ENCODE measurements at regions not wholly inside any gene's neighbourhood (a gene's known extent, or its start where the extent isn't known, plus 50 kb on each side); places are given as distances from the start of the nearest gene placed in this dataset.
"Not testable (repeated sequence)": the region's sequence is repeated elsewhere in the genome, so short reads cannot be mapped to it uniquely, and the experiment has no call there.

GRCh38 chr6:12636336-12636735 lies 80.2 kb upstream of the PHACTR1 start:
- Mint-ChIP-seq H3K27me3 (peaks cover 48% of the 10 kb centered on the region), H3K4me3 (no peak overlapping the region), H3K4me1 (peaks cover 4% of the 10 kb centered on the region), H3K27ac (no peak overlapping the region), H3K9me3 (peaks cover 3% of the 10 kb centered on the region), H3K36me3 (ENCODE audit: low read depth) (no peaks in the 10 kb centered on the region)
- ATAC-seq (replicated peaks): no peak

GRCh38 chr6:12637960-12638641 lies 78.5 kb upstream of the PHACTR1 start:
- Mint-ChIP-seq H3K4me1 (peaks cover 4% of the 10 kb centered on the region), H3K4me3 (no peak overlapping the region), H3K36me3 (ENCODE audit: low read depth) (no peaks in the 10 kb centered on the region), H3K27ac (no peak overlapping the region), H3K9me3 (peaks cover 3% of the 10 kb centered on the region), H3K27me3 (peaks cover 40% of the 10 kb centered on the region)
- ATAC-seq (replicated peaks): peak; percentile 65

GRCh38 chr6:12640438-12640837 lies 76.1 kb upstream of the PHACTR1 start:
- no peaks in the 10 kb centered on the region for H3K9me3 Mint-ChIP-seq
- no peak overlapping the region for H3K27ac Mint-ChIP-seq
- H3K27me3 Mint-ChIP-seq: peaks cover 23% of the 10 kb centered on the region
- peaks cover 4% of the 10 kb centered on the region for H3K4me1 Mint-ChIP-seq
- no peak overlapping the region for H3K4me3 Mint-ChIP-seq
- ATAC-seq (replicated peaks): no peak
- H3K36me3 Mint-ChIP-seq (ENCODE audit: low read depth): no peaks in the 10 kb centered on the region

GRCh38 chr6:12641785-12642184 lies 74.8 kb upstream of the PHACTR1 start:
- not testable (repeated sequence) for ATAC-seq (replicated peaks); H3K4me1 Mint-ChIP-seq; H3K36me3 Mint-ChIP-seq (ENCODE audit: low read depth); H3K9me3 Mint-ChIP-seq; H3K27ac Mint-ChIP-seq; H3K4me3 Mint-ChIP-seq
- peaks cover 12% of the 10 kb centered on the region for H3K27me3 Mint-ChIP-seq

GRCh38 chr6:12645941-12646340 lies 70.6 kb upstream of the PHACTR1 start:
- peaks cover 3% of the 10 kb centered on the region for H3K27me3 Mint-ChIP-seq
- no peak overlapping the region for H3K4me3 Mint-ChIP-seq
- no peaks in the 10 kb centered on the region for H3K36me3 Mint-ChIP-seq (ENCODE audit: low read depth)
- no peak overlapping the region for H3K27ac Mint-ChIP-seq
- no peaks in the 10 kb centered on the region for H3K9me3 Mint-ChIP-seq
- H3K4me1 Mint-ChIP-seq: no peaks in the 10 kb centered on the region
- ATAC-seq (replicated peaks): no peak

GRCh38 chr6:12648171-12648570 lies 68.4 kb upstream of the PHACTR1 start:
- ATAC-seq (replicated peaks): no peak
- H3K27me3 Mint-ChIP-seq: peaks cover 3% of the 10 kb centered on the region
- no peak overlapping the region for H3K4me3 Mint-ChIP-seq
- no peak overlapping the region for H3K27ac Mint-ChIP-seq
- H3K9me3 Mint-ChIP-seq: no peaks in the 10 kb centered on the region
- no peaks in the 10 kb centered on the region for H3K4me1 Mint-ChIP-seq
- H3K36me3 Mint-ChIP-seq (ENCODE audit: low read depth): no peaks in the 10 kb centered on the region

GRCh38 chr6:12649325-12649724 lies 67.2 kb upstream of the PHACTR1 start:
- no peaks in the 10 kb centered on the region for H3K27me3 Mint-ChIP-seq
- H3K36me3 Mint-ChIP-seq (ENCODE audit: low read depth): no peaks in the 10 kb centered on the region
- ATAC-seq (replicated peaks): no peak

GRCh38 chr6:12653486-12653885 lies 63.1 kb upstream of the PHACTR1 start:
- Mint-ChIP-seq H3K27ac (no peak overlapping the region), H3K27me3 (no peaks in the 10 kb centered on the region), H3K4me3 (no peak overlapping the region), H3K9me3 (no peaks in the 10 kb centered on the region), H3K4me1 (no peaks in the 10 kb centered on the region), H3K36me3 (ENCODE audit: low read depth) (no peaks in the 10 kb centered on the region)
- ATAC-seq (replicated peaks): no peak

More at GRCh38 chr6:12649325-12649724, 67.2 kb upstream of the PHACTR1 start:
- Mint-ChIP-seq H3K4me3 (no peak overlapping the region), H3K4me1 (no peaks in the 10 kb centered on the region), H3K9me3 (no peaks in the 10 kb centered on the region), H3K27ac (no peak overlapping the region)

GRCh38 chr6:12654107-12654506 lies 62.5 kb upstream of the PHACTR1 start:
- ATAC-seq (replicated peaks): no peak
- Mint-ChIP-seq H3K36me3 (ENCODE audit: low read depth) (no peaks in the 10 kb centered on the region), H3K4me3 (no peak overlapping the region), H3K27ac (no peak overlapping the region), H3K4me1 (no peaks in the 10 kb centered on the region), H3K9me3 (no peaks in the 10 kb centered on the region), H3K27me3 (no peaks in the 10 kb centered on the region)

- Mint-ChIP-seq H3K27me3 (no peaks in the 10 kb centered on the region), H3K36me3 (ENCODE audit: low read depth) (no peaks in the 10 kb centered on the region), H3K27ac (no peak overlapping the region), H3K4me1 (no peaks in the 10 kb centered on the region), H3K9me3 (no peaks in the 10 kb centered on the region), H3K4me3 (no peak overlapping the region)
- no peak for ATAC-seq (replicated peaks)
These were observed 62.1 kb upstream of the PHACTR1 start for GRCh38 chr6:12654514-12654913.

- ATAC-seq (replicated peaks): no peak
- H3K36me3 Mint-ChIP-seq (ENCODE audit: low read depth): no peaks in the 10 kb centered on the region
- H3K27me3 Mint-ChIP-seq: peaks cover 5% of the 10 kb centered on the region
These were observed 59.7 kb upstream of the PHACTR1 start for GRCh38 chr6:12656906-12657305.

GRCh38 chr6:12657884-12658283 lies 58.7 kb upstream of the PHACTR1 start:
- Mint-ChIP-seq H3K27me3 (peaks cover 5% of the 10 kb centered on the region), H3K9me3 (no peaks in the 10 kb centered on the region), H3K36me3 (ENCODE audit: low read depth) (no peaks in the 10 kb centered on the region), H3K27ac (no peak overlapping the region), H3K4me3 (no peak overlapping the region), H3K4me1 (no peaks in the 10 kb centered on the region)
- no peak for ATAC-seq (replicated peaks)

More at GRCh38 chr6:12656906-12657305, 59.7 kb upstream of the PHACTR1 start:
- Mint-ChIP-seq H3K4me3 (no peak overlapping the region), H3K9me3 (no peaks in the 10 kb centered on the region), H3K27ac (no peak overlapping the region), H3K4me1 (no peaks in the 10 kb centered on the region)

GRCh38 chr6:12661432-12662089 lies 55.0 kb upstream of the PHACTR1 start:
- H3K27me3 Mint-ChIP-seq: peaks cover 5% of the 10 kb centered on the region
- no peak for ATAC-seq (replicated peaks)
- H3K9me3 Mint-ChIP-seq: no peaks in the 10 kb centered on the region
- no peak overlapping the region for H3K27ac Mint-ChIP-seq
- no peak overlapping the region for H3K4me3 Mint-ChIP-seq
- no peaks in the 10 kb centered on the region for H3K36me3 Mint-ChIP-seq (ENCODE audit: low read depth)
- no peaks in the 10 kb centered on the region for H3K4me1 Mint-ChIP-seq

Measured in activated T-helper 17 cell treated with anti-CD3 and anti-CD28 coated beads, Interleukin-2, amount 50 U/mL, for 72 hours (primary cell).